Inferior parietal cortex (tissue), 1 donor: ENCODE measurements at regions not wholly inside any gene's neighbourhood (a gene's known extent, or its start where the extent isn't known, plus 50 kb on each side); places are given as distances from the start of the nearest gene placed in this dataset.
"Not testable (repeated sequence)": the region's sequence is repeated elsewhere in the genome, so short reads cannot be mapped to it uniquely, and the experiment has no call there.

Source experiments
- DNase-seq: peaks from one replicate; pipeline ENCODE4 v3.0.0-alpha.2; 2016; ENCODE audit errors: extremely low spot score

GRCh38 chr5:25399878-25400480 is 755.2 kb upstream of the CDH10 start:
- no peak for DNase-seq

- DNase-seq: no peak
Observed at GRCh38 chr5:25393957-25394356, 749.2 kb upstream of the CDH10 start.

- no peak for DNase-seq
Observed at GRCh38 chr5:25393256-25393655, 748.5 kb upstream of the CDH10 start.

- no peak for DNase-seq
Observed at GRCh38 chr5:25387953-25388352, 743.2 kb upstream of the CDH10 start.

GRCh38 chr5:25362799-25363198 is 718.0 kb upstream of the CDH10 start:
- DNase-seq: no peak

- DNase-seq: no peak
Observed at GRCh38 chr5:25358919-25359318, 714.1 kb upstream of the CDH10 start.

- DNase-seq: no peak
Observed at GRCh38 chr5:25357605-25358004, 712.8 kb upstream of the CDH10 start.

GRCh38 chr5:25349746-25350145 is 705.0 kb upstream of the CDH10 start:
- no peak for DNase-seq

GRCh38 chr5:25345240-25345771 is 700.5 kb upstream of the CDH10 start:
- DNase-seq: no peak

- DNase-seq: no peak
Observed at GRCh38 chr5:25339541-25339940, 694.8 kb upstream of the CDH10 start.

- DNase-seq: no peak
Observed at GRCh38 chr5:25334350-25334749, 689.6 kb upstream of the CDH10 start.

- no peak for DNase-seq
Observed at GRCh38 chr5:25330721-25331120, 685.9 kb upstream of the CDH10 start.

- no peak for DNase-seq
Observed at GRCh38 chr5:25327172-25327571, 682.4 kb upstream of the CDH10 start.

- DNase-seq: no peak
Observed at GRCh38 chr5:25301836-25302235, 657.1 kb upstream of the CDH10 start.

GRCh38 chr5:25295067-25295466 is 650.3 kb upstream of the CDH10 start:
- DNase-seq: no peak

- not testable (repeated sequence) for DNase-seq
Observed at GRCh38 chr5:25289766-25290165, 645.0 kb upstream of the CDH10 start.

GRCh38 chr5:25286319-25286718 is 641.5 kb upstream of the CDH10 start:
- DNase-seq: no peak

- DNase-seq: no peak
Observed at GRCh38 chr5:25285136-25285535, 640.4 kb upstream of the CDH10 start.

GRCh38 chr5:25263507-25263906 is 618.7 kb upstream of the CDH10 start:
- not testable (repeated sequence) for DNase-seq

GRCh38 chr5:25262221-25262620 is 617.4 kb upstream of the CDH10 start:
- no peak for DNase-seq

GRCh38 chr5:25255128-25255527 is 610.4 kb upstream of the CDH10 start:
- DNase-seq: no peak

- DNase-seq: no peak
Observed at GRCh38 chr5:25241981-25242380, 597.2 kb upstream of the CDH10 start.

GRCh38 chr5:25238720-25239119 is 593.9 kb upstream of the CDH10 start:
- not testable (repeated sequence) for DNase-seq
